ENCODE measurements at regions not wholly inside any gene's neighbourhood (a gene's known extent, or its start where the extent isn't known, plus 50 kb on each side); places are given as distances from the start of the nearest gene placed in this dataset.
"Not testable (repeated sequence)": the region's sequence is repeated elsewhere in the genome, so short reads cannot be mapped to it uniquely, and the experiment has no call there.

DNA sequence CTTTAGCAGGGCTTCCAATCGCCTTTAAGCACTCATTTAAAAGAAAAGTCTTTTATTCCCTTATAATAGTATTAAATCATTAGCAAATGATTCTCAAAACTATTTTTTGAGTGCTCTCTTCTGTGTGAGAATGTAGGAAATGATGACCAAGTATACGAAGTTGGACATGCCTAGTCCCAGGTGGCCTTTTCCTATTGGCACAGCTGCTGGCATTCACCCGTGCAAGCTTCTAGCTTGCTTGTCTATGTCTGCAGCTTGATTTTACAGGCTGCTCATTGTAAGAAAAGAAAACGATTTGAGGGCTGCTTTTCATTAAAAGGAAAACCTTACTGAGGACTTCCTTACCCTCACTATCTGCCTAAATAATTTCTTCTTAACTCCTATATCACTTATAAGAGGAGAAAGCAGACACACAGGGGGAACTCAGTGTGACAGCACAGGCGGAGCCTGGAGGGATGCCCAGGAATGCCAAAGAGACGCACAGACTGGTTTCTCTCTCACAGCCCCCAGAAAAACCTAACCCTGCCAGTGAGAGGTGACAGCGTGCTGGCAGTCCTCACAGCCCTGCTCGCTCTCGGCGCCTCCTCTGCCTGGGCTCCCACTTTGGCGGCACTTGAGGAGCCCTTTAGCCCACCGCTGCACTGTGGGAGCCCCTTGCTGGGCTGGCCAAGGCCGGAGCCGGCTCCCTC lies 102.7 kb upstream of the ETV6 start:
- H3K36me3 Mint-ChIP-seq (ENCODE audit: low read depth); H3K27ac Mint-ChIP-seq; H3K9me3 Mint-ChIP-seq; H3K4me3 Mint-ChIP-seq; H3K27me3 Mint-ChIP-seq: not testable (repeated sequence)
- H3K4me1 Mint-ChIP-seq (ENCODE audit: low read depth), result peaks cover 38% of the 10 kb centered on the region

DNA sequence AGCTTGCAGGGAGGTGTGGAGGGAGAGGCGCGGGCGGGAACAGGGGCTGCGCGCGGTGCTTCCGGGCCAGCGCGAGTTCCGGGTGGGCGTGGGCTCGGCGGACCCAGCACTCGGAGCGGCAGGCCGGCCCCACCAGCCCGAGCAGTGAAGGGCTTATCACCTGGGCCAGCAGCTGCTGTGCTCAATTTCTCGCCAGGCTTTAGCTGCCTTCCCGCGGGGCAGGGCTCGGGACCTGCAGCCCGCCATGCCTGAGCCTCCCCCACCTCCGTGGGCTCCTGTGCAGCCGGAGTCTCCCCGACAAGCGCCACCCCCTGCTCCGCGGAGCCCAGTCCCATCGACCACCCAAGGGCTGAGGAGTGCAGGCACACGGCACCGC lies 102.2 kb upstream of the ETV6 start:
- peaks cover 38% of the 10 kb centered on the region for H3K4me1 Mint-ChIP-seq (ENCODE audit: low read depth)

DNA sequence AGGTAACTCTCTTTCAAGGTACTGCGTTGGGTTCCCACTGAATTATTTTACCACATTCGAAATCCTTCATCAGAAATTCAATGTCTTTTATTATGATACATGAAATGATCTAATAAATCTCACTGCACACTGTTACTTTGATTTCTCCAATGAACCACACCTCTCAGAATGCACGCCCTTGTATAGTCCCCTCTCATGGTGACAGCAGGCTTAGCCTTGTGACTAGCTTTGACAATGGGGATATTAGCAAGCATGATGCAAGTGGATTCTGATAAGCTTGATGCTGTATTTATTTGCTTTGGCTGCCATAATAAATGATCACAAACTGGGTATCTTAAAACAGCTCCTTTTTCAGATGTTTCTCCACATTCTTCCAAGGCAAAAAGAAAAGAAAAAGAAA lies 100.4 kb upstream of the ETV6 start:
- H3K27ac Mint-ChIP-seq, result no peak overlapping the region
- no peaks in the 10 kb centered on the region for H3K36me3 Mint-ChIP-seq (ENCODE audit: low read depth)
- no peak overlapping the region for H3K4me3 Mint-ChIP-seq
- H3K27me3 Mint-ChIP-seq, result peaks cover 2% of the 10 kb centered on the region
- H3K9me3 Mint-ChIP-seq, result no peaks in the 10 kb centered on the region
- H3K4me1 Mint-ChIP-seq (ENCODE audit: low read depth), result peaks cover 39% of the 10 kb centered on the region

More for the DNA sequence above, 102.2 kb upstream of the ETV6 start:
- H3K4me3 Mint-ChIP-seq; H3K9me3 Mint-ChIP-seq; H3K27ac Mint-ChIP-seq; H3K36me3 Mint-ChIP-seq (ENCODE audit: low read depth); H3K27me3 Mint-ChIP-seq: not testable (repeated sequence)

DNA sequence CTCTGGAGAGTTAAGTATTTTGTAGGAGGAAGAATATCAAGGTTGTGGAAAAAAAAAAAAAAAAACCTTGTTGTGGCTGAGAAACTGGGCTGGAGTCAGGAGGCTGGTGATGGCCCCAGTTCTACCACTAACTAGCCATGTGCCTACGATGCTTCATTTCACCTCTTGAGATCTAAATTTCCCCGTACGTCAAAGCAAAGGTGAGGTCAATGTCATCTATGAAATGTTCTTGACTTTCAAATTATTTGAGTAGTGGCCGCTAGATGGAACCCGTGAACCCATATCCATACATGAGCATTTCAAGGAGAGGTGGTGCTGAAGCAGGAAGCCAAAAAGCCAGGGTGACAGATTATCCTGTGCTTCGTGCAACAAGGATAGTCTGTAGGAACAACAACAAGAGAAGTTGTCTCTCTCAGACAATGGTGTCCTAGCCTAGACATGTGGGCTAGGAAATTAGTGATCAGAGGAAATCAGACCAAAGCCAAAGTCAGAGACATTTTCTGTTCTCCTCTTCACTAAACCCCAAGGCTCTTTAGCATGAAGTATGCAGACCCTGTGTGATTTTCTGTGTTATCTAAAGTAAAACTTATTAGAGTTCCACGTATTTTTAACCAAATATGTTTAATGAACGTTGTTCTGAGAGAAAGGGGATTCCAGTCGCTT lies 95.5 kb upstream of the ETV6 start:
- peaks cover 3% of the 10 kb centered on the region for H3K27me3 Mint-ChIP-seq
- peaks cover 22% of the 10 kb centered on the region for H3K4me1 Mint-ChIP-seq (ENCODE audit: low read depth)
- H3K27ac Mint-ChIP-seq, result no peak overlapping the region
- no peaks in the 10 kb centered on the region for H3K9me3 Mint-ChIP-seq
- H3K36me3 Mint-ChIP-seq (ENCODE audit: low read depth), result no peaks in the 10 kb centered on the region
- H3K4me3 Mint-ChIP-seq, result no peak overlapping the region

DNA sequence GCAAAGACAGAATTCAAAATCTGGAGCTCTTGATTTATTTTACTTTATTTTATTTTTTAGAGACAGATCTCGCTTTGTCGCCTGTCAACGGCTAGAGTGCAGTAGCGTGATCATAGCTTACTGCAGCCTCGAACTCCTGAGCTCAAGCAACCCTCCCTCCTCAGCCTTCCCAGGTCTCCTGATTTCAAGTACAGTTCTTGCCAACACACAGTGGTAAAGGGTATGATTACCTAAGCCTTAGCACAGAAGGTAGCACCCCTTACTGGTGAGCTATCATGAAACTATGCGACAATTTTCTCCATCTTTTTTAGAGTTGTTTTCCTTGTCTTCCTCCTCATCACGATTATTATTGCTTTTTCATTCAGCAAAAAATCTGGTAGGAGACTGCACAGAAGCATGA lies 94.3 kb upstream of the ETV6 start:
- peaks cover 3% of the 10 kb centered on the region for H3K27me3 Mint-ChIP-seq
- H3K4me1 Mint-ChIP-seq (ENCODE audit: low read depth), result peaks cover 22% of the 10 kb centered on the region
- no peaks in the 10 kb centered on the region for H3K9me3 Mint-ChIP-seq
- H3K36me3 Mint-ChIP-seq (ENCODE audit: low read depth), result no peaks in the 10 kb centered on the region
- H3K27ac Mint-ChIP-seq, result peak overlapping the region; percentile 10
- no peak overlapping the region for H3K4me3 Mint-ChIP-seq

DNA sequence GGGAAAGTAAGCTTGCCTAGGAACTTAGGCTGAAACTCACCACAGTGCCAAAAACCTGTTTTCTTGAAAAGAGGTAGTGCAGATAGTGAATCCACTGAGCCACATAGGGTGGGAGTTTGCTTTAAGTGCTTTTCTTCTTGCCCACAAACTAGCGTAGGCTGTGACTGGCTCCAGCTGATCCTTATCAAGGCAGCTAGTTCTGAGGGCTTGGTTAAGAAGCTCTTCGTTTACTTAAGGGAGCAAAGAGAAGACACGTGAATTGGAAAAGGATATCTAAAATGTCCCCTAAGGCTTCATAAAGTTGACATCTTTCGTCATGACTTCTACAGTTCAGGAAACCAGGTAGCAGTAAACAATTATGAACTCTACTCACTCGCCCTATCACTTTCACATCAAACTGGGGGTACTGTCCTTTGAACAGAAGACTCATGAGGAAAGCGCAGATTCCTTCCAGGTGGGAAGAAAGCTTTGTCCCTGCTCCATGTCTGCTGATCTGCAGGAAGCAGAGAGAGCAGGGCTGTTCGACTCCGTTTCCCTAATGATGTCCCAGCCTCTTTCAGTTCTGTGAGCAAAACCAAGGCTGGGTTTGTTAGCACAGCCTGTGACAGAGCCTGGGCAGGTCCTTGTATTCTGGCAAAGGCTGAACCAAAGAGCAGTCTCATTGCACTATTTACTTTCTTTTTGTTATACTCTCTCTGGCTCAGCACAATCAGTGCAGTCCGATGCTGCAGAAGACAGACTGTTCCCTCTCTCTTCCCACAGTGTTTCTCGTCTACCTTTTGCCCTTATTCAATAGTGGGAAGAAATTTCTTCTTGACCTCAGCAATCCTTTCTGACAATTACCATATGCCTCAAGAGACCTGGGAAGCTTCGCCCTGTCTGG lies 93.5 kb upstream of the ETV6 start:
- Mint-ChIP-seq H3K27ac (peak overlapping the region; percentile 10), H3K9me3 (no peaks in the 10 kb centered on the region), H3K4me1 (ENCODE audit: low read depth) (peaks cover 26% of the 10 kb centered on the region), H3K27me3 (peaks cover 3% of the 10 kb centered on the region), H3K4me3 (no peak overlapping the region), H3K36me3 (ENCODE audit: low read depth) (no peaks in the 10 kb centered on the region)

DNA sequence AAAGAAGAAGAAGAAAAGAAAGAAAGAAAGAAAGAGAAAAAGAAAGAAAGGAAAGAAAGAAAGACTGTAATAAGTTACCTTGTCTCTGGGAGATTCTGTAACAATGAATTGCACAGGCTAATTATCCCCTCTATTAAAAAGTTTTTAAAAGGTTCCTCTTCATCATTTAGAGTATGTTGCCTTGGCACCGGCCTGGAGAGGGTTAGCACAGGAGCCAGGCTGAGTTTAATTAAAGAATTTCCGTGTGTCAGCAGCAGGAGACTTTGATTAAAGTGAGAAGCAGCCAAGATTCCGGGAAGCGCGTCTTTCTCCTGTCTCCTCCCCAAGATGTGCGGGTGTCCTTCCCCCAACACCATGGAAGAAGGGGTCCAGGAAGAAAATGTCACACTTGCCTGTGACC lies 92.8 kb upstream of the ETV6 start:
- Mint-ChIP-seq H3K27ac (no peak overlapping the region), H3K4me1 (ENCODE audit: low read depth) (peaks cover 30% of the 10 kb centered on the region), H3K9me3 (no peaks in the 10 kb centered on the region), H3K27me3 (peaks cover 3% of the 10 kb centered on the region), H3K36me3 (ENCODE audit: low read depth) (no peaks in the 10 kb centered on the region), H3K4me3 (no peak overlapping the region)

DNA sequence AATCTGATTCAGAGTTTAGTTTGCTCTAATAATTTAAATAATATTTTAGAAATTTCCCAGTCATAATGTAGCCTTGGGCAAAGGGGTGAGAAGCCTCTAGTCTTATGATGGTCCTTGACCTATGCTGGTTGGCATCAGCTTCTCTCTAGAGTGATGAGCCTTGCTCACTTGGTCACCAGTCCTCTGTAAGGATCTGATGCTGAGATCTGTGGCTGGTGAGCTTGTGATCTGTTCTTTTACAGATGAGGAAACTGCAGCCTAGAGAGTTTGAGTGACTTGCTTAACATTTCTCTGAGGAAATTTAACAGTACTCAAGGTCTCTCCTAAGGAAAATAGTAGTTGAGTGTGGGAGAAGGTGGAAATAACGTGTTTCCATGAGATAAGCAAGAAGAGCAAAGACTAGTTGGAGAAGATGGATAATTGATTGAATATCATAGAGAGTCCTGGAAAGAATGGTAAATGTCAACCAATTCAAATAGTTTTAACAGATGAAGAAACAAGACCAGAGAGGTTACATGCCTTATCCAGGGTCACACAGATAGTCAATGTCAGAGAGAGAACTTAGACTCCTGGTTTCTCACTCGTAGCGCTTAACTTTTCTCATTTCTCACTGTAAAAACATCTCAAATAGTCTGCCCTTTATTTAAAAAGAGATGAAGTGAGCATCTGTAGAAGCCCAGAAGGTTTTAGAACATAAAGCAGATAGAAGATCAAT lies 89.7 kb upstream of the ETV6 start:
- Mint-ChIP-seq H3K36me3 (ENCODE audit: low read depth) (no peaks in the 10 kb centered on the region), H3K4me1 (ENCODE audit: low read depth) (peaks cover 22% of the 10 kb centered on the region), H3K27me3 (no peaks in the 10 kb centered on the region), H3K4me3 (no peak overlapping the region), H3K27ac (no peak overlapping the region), H3K9me3 (no peaks in the 10 kb centered on the region)

DNA sequence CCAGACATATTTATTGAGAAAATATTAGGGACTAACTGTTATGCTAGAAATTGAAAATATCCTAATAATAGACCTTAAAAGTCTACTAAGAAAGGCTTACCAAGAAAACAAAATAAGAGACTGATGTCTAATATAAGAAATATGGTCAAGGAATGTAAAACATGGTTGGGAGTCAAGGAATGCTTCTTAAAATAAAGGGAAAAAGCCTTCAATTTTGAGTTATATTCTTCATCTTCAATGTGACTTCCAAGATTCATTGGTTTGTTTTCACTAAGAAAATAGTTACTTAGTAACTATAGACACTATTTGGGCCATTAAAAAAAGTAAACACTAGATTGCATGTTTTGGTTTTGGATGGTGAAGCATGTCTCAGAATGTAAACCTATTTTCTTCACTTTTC lies 88.1 kb upstream of the ETV6 start:
- Mint-ChIP-seq H3K4me3 (no peak overlapping the region), H3K27me3 (no peaks in the 10 kb centered on the region), H3K9me3 (no peaks in the 10 kb centered on the region), H3K36me3 (ENCODE audit: low read depth) (no peaks in the 10 kb centered on the region), H3K27ac (no peak overlapping the region), H3K4me1 (ENCODE audit: low read depth) (peaks cover 9% of the 10 kb centered on the region)

DNA sequence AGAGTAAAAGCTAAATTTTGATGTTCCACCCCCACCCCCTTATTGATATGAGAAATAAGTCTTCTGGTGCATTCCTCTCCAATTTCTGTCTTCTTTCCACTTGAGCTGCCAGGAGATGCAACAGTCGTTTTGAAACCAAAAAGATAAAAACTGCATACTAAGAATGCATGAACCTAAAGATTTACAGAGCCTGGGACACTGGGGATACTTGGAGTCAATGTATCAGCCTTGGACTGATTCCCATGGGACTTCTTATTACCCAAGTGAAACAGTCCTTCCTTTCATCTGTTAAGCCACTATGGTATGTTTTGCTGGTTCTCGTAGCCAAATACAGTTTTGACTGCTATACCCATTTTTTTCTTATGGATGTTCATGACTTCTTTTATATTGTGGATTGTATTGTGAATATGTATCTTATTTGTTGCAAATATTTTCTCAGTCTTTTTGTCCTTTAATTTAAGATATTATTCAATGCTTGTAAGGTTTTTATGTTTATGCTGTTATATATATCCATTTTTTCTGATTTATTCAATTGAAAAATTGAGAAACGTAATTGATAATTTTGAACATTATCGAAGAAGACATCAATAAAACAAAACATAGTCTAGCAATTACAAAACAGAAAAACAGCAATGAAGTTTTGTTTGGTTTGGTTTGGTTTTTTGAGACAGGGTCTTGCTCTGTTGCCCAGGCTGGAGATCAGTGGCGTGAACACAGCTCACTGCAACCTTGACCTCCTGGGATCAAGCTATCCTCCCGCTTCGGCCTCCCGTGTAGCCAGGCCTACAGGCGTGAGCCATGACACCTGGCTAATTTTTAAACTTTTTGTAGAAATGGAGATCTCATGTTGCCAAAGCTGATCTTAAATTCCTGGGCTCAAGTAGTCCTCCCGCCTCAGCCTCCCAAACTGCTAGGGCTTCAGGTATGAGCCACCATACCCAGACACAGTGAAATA lies 85.4 kb upstream of the ETV6 start:
- no peaks in the 10 kb centered on the region for H3K36me3 Mint-ChIP-seq (ENCODE audit: low read depth)
- no peak overlapping the region for H3K27ac Mint-ChIP-seq
- H3K9me3 Mint-ChIP-seq, result no peaks in the 10 kb centered on the region
- H3K4me3 Mint-ChIP-seq, result no peak overlapping the region
- no peaks in the 10 kb centered on the region for H3K27me3 Mint-ChIP-seq
- H3K4me1 Mint-ChIP-seq (ENCODE audit: low read depth), result peaks cover 7% of the 10 kb centered on the region

DNA sequence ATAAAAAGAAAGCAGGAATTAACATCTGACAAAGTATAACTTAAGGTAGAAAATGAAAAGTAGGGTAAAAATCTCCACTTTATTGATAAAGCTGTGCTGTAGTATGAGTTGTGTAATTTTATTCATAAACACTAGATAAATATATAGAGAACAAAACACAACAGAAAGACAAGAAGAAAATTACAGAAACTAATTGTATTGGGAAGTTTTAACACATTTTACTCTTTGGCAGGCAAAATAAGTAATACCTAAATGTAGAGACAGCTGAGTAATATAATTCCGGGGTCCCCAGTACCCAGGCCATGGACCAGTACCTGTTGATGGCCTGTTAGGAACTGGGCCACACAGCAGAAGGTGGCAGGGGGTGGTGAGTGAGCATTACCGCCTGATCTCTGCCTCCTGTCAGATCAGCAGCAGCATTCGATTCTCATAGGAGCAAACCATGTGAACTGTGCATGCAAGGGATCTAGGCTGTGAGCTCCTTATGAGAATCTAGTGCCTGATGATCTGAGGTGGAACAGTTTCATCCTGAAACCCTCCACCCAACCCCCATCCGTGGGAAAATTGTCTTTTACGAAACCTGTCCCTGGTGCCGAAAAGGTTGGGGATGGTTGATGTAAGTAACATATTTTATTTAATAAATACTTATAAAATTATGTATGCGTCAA lies 84.4 kb upstream of the ETV6 start:
- Mint-ChIP-seq H3K36me3 (ENCODE audit: low read depth) (no peaks in the 10 kb centered on the region), H3K4me3 (no peak overlapping the region), H3K4me1 (ENCODE audit: low read depth) (peaks cover 7% of the 10 kb centered on the region), H3K9me3 (no peaks in the 10 kb centered on the region), H3K27ac (no peak overlapping the region), H3K27me3 (no peaks in the 10 kb centered on the region)

DNA sequence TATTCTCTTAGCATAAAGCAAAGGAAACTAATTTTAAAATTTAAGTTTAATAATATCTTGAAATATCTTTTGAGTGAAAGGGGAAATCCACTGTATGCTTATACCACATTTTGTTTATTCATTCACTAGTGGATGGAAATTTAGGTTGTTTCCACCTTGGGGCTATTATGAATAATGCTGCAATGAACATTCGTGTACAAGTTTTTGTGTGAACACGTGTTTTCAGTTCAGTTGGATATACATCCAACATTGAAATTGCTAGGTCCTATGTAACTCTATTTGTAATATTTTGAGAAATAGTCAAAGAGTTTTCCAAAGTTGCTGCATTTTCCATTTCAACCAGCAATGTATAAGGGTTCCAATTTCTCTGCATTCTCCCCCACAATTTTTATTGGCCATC lies 83.7 kb upstream of the ETV6 start:
- peaks cover 6% of the 10 kb centered on the region for H3K4me1 Mint-ChIP-seq (ENCODE audit: low read depth)
- no peak overlapping the region for H3K4me3 Mint-ChIP-seq
- no peak overlapping the region for H3K27ac Mint-ChIP-seq
- H3K36me3 Mint-ChIP-seq (ENCODE audit: low read depth), result no peaks in the 10 kb centered on the region
- no peaks in the 10 kb centered on the region for H3K27me3 Mint-ChIP-seq
- H3K9me3 Mint-ChIP-seq, result no peaks in the 10 kb centered on the region

DNA sequence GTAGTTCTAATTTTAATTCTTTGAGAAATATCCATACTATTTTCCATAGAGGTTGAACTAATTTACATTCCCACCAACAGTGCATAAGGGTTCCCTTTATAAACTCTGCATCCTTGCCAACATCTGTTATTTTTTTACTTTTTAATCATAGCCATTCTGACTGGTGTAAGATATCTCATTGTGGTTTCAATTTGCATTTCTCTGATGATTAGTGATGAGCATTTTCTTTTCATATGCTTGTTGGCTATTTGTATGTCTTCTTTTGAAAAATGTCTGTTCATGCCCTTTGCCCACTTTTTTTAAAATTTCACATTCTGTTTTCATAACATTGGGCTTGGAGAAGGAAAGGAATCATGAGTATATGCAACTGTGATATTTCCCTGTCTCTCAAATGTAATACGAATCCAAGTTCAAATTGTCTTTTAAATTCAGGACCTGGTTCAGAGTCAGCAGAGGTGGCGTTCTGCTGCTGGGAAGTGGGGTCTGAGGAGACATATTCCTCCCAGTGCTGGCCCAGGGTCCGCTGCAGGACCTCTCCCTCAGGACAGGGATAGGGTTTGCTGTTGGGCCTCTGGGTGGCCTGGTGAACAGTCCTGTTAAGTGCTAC lies 81.2 kb upstream of the ETV6 start:
- Mint-ChIP-seq H3K27ac (no peak overlapping the region), H3K4me3 (no peak overlapping the region), H3K4me1 (ENCODE audit: low read depth) (no peaks in the 10 kb centered on the region), H3K27me3 (no peaks in the 10 kb centered on the region), H3K9me3 (no peaks in the 10 kb centered on the region), H3K36me3 (ENCODE audit: low read depth) (no peaks in the 10 kb centered on the region)
